GM12874 (cell line): ENCODE measurements at regions not wholly inside any gene's neighbourhood (a gene's known extent, or its start where the extent isn't known, plus 50 kb on each side); places are given as distances from the start of the nearest gene placed in this dataset.

Experiments
- TF ChIP-seq, protein P1 (sequence below): IDR thresholded peaks from 2 replicates; pipeline ENCODE4 v1.5.1; 2011; ENCODE audit warnings: low read depth, mild to moderate bottlenecking, control low read depth, low read length, moderate library complexity; ENCODE audit not compliant: insufficient read depth

DNA sequence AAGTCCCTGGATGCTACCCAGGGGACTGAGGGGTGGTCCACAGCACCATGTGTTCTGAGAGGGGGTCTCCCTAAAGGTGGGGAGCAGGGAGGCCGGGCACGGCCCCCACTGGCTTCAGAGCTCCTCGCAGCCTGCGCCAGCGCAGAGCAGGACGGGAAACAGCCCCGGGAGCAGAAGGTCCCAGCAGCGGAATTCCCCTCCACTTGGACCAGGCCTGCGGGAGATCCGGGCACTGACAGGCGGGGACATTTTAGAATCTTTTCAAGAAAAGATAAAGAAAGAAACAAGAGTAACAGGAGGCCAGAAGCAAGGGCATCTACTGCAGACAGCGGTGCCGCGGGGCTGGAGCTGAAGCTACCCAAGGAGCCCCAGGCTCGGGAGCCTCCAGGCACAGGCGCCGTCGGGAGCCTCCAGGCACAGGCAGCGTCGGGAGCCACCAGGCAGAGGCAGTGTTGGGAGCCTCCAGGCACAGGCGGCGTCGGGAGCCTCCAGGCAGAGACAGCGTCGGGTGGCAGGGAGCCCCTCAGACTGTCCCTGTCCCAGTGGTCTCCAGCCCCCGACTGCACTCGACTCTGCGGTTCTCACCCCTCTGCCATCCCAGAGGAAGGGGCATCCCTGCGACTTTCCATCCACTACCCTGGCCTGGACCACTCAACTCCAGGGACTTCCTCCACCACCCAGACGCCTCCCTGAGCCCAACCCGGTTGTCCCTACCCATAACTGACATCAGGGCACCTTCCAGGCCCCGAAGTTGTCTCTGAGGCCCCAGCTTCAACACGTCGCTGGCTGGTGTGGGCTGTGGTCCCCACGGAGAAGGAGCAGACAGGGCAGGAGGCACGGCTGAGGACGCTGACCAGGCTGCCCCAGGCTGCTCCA, 211.1 kb downstream of the BRD1 start:
- TF ChIP-seq, protein P1, sequence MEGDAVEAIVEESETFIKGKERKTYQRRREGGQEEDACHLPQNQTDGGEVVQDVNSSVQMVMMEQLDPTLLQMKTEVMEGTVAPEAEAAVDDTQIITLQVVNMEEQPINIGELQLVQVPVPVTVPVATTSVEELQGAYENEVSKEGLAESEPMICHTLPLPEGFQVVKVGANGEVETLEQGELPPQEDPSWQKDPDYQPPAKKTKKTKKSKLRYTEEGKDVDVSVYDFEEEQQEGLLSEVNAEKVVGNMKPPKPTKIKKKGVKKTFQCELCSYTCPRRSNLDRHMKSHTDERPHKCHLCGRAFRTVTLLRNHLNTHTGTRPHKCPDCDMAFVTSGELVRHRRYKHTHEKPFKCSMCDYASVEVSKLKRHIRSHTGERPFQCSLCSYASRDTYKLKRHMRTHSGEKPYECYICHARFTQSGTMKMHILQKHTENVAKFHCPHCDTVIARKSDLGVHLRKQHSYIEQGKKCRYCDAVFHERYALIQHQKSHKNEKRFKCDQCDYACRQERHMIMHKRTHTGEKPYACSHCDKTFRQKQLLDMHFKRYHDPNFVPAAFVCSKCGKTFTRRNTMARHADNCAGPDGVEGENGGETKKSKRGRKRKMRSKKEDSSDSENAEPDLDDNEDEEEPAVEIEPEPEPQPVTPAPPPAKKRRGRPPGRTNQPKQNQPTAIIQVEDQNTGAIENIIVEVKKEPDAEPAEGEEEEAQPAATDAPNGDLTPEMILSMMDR, result no peak

DNA sequence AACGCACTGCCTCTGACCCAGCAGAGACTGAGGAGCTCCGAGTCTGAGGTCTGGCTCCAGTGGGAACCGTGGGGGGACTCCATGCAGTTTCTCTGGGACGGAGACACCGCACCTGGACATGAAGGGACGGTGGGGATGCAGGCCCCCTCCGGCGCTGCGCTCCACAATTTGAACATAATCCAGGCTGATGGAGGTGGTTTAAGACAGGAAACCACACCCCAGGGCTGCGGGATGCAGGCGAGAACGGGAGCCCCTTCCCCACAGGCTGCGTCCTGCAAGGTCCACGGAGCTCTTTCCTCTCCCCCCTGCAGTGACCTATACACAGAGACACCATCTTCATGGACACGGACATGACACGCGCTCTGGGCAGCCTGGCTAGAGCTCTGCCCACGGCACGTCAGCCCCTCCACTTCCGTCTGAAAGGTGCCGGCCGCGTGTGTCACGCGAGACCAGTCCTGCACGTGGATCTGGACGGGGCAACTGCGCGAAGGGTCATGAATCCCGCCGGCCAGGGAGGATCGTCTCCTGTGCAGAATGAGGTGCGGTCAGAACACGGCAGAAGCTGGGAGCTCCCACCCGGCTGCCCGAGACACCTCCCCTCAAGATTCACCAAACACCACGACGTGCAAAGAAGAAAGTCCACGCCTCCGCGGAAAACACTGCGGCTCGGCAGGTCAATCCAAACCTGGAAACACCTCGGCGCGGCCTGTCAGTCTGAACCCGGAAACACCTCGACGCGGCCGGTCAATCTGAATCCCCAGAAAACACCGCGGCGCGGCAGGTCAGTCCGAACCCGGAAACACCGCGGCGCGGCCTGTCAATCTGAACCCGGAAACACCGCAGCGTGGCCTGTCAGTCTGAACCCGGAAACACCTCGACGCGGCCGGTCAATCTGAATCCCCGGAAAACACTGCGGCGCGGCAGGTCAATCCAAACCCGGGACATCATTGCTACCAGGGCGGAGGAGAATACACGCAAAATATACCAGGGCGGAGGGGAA, 212.4 kb downstream of the BRD1 start:
- TF ChIP-seq, protein P1, result no peak

DNA sequence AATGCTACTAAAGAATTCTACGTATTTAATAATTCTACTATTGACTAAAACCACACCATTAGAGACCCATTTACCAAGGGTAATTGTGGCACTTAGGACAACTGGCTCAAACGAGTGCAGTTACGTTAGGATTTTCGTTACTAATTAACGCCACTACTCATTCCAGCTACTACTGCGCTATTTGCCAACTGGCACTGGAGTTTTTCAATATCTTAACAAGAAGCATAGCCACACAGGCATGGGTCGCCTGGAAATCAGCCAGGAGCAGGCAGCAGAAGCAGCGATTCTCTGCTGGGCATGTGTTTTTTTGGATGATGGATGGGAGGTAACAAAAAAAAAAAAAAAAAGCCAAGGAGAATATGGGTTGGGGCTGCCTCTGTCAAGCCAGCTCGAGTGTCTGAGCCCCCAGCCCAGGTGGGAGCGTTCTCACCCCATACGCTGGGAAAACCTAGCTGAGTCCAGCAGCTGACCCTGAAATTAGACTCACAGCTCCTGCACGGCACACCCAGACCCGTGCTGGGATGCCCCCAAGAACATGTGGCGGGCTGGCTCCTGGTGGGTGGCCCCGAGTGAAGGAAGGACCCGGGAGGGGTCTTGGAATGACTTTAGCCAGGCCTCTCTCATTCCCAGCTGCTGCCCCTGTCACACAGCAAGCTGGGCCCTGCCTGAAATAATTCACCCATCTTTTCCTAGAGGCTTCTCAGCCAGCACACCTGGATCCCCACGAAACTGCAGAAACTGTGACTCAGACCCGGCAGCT, 214.0 kb downstream of the BRD1 start:
- TF ChIP-seq, protein P1, result no peak

DNA sequence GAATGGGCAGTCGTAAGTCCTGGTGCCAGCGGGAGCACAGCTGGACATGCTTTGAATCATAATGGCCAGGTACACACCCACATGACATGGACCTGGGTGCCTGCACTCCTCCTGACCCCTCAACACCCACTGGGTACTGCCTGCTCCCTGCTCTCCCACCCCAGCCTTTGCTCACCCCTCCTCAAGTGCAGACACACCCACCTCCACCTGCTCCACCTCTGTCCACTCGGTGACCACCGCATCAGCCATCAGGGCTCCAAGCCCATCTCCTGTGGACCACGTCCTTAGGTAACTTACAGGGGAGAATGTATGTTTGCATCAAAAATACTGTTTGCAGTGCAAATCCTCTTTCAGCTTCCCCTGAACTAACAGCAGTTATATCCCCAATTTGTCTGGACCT, 214.6 kb downstream of the BRD1 start:
- TF ChIP-seq, protein P1, result no peak

DNA sequence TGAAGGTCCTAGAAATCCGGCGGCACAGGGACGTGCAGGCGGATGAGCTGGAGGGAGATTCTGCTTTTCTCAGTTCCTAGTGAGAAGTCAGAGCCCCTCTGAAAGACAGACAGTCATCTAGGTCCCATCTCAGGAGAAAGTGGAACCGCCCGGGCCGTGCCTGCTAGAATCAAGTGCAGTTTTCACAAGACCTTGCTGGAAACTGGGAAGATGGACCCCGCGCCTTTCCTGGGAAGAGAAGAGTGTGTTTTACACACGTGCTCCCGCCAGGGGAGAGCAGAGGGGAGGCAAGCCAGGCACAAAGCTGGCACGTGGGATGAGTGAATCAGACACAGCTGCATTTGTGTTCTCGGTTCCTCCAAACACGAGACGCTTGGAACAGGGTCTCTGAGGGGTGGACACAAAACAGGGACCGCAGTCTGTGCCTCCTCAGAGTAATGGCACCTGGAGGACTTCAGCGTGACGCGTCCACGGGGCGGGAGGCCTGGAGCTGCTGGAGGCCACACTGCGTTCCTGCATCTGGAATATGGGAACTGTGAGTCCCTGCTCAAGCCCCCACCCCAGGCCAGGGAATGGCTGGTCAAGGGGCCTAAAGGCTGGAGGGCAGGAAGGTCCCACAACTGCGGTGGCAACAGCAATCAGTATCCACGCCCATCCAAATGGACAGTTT, 218.3 kb downstream of the BRD1 start:
- TF ChIP-seq, protein P1, result no peak

DNA sequence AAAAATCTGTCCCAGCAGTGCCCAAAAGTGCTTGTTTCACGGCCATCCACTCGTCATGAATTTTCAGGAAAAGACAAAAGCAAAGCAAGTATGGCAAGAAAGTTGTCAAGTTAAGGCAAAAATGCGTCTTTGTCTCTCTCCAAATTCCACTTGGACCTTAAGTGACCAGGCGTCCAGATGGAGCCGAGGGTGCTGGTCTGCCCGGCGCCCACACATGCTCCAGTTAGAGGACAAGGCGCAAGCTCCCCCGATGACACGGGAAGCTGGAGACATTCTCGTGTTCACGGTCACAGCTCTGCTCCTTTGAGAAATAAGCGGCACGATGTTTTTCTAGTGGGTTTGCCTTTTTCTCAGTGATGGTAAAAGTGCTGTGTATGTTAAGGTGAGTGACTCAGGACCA, 219.0 kb downstream of the BRD1 start:
- TF ChIP-seq, protein P1, result no peak
